Mammary epithelial cell (primary cell): ENCODE measurements at regions not wholly inside any gene's neighbourhood (a gene's known extent, or its start where the extent isn't known, plus 50 kb on each side); places are given as distances from the start of the nearest gene placed in this dataset.

Source experiments
- EZH2 ChIP-seq: IDR thresholded peaks from 2 replicates; pipeline ENCODE4 v1.6.1; 2012; ENCODE audit warnings: low read length, inconsistent platforms, borderline replicate concordance
- TF ChIP-seq, protein P1 (sequence below), 2 donors: IDR thresholded peaks in 1 of 2; conservative IDR thresholded peaks in 1 of 2; 2 replicates each; pipeline ENCODE4 v1.5.1; 2011 to 2012; ENCODE audit warnings: inconsistent platforms in 2 of 2, low read length in 2 of 2, mild to moderate bottlenecking in 2 of 2, control low read depth in 1 of 2, low read depth in 1 of 2; ENCODE audit not compliant: insufficient read depth in 1 of 2; ENCODE audit errors: extremely low read depth in 1 of 2

- TF ChIP-seq EZH2: no peak
- TF ChIP-seq, protein P1, sequence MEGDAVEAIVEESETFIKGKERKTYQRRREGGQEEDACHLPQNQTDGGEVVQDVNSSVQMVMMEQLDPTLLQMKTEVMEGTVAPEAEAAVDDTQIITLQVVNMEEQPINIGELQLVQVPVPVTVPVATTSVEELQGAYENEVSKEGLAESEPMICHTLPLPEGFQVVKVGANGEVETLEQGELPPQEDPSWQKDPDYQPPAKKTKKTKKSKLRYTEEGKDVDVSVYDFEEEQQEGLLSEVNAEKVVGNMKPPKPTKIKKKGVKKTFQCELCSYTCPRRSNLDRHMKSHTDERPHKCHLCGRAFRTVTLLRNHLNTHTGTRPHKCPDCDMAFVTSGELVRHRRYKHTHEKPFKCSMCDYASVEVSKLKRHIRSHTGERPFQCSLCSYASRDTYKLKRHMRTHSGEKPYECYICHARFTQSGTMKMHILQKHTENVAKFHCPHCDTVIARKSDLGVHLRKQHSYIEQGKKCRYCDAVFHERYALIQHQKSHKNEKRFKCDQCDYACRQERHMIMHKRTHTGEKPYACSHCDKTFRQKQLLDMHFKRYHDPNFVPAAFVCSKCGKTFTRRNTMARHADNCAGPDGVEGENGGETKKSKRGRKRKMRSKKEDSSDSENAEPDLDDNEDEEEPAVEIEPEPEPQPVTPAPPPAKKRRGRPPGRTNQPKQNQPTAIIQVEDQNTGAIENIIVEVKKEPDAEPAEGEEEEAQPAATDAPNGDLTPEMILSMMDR (conservative IDR thresholded peaks at IDR 0.05 in 1 of 2, IDR thresholded peaks at IDR 0.05 in 1 of 2; ENCODE audit: extremely low read depth in 1 of 2, insufficient read depth in 1 of 2, low read depth in 1 of 2, low read length in 2 of 2): no peak
Measured at GRCh38 chr6:158895661-158896060, 76.5 kb upstream of the EZR start.
